HepG2 (cell line): ENCODE measurements at regions not wholly inside any gene's neighbourhood (a gene's known extent, or its start where the extent isn't known, plus 50 kb on each side); places are given as distances from the start of the nearest gene placed in this dataset.

ENCODE experiments used
- ATAC-seq: fragments of 200-7000 bp; cut with Tn5 transposase; 3 replicates; pipeline ENCODE4 v1.9.1; 2020; ENCODE audit warnings: mild to moderate bottlenecking, moderate library complexity
- BruUV-seq: library from RNA; stranded (reverse); fragments of 400-500 nt; replicated peaks from 2 replicates; lab custom pipeline; 2021; lab: Mats Ljungman, UMichigan
- CTCF ChIA-PET: fragments of 300-600 bp; formaldehyde crosslinking; extraction: SDS; loops from one replicate; lab custom pipeline; 2021; ENCODE audit warnings: low total read pairs, inconsistent platforms, low intra/inter-chr PET ratio; lab: Yijun Ruan, JAX
- POLR2A ChIA-PET: fragments of 350-600 bp; sonication (Branson Sonifier 250); formaldehyde crosslinking; loops from one replicate; lab custom pipeline; 2020; ENCODE audit warnings: antibody characterized with exemption, inconsistent platforms; lab: Yijun Ruan, JAX
- DNase-seq: peaks from one replicate; pipeline ENCODE4 v3.0.0-alpha.2; 2015; ENCODE audit warnings: low spot score
- FAIRE-seq: peaks from 3 replicates; lab custom pipeline; 2011; peaks lifted over from hg19 to GRCh38; lab: Jason Lieb, UNC
- H2AFZ ChIP-seq: one replicate; pipeline ENCODE4 v1.6.1; 2011; ENCODE audit warnings: low read length, inconsistent platforms
- H3K27ac ChIP-seq: fragments of 300-600 bp; 3 replicates; pipeline ENCODE4 v1.8.0; 2011; ENCODE audit warnings: mixed run types, mild to moderate bottlenecking, mixed read lengths, low read length, inconsistent platforms; ENCODE audit not compliant: insufficient read depth; ENCODE audit errors: extremely low read length
- H3K27me3 ChIP-seq, 2 experiments: fragments of 200-600 bp in 1 of 2; 2 replicates in 1 of 2; 3 replicates in 1 of 2; pipeline versions ENCODE4 v1.6.0 to v1.8.0; 2011; ENCODE audit warnings: low read length in 2 of 2, mild to moderate bottlenecking in 2 of 2, moderate library complexity in 2 of 2, inconsistent platforms in 1 of 2; ENCODE audit not compliant: insufficient read depth in 2 of 2, control insufficient read depth in 1 of 2
- H3K36me3 ChIP-seq, 2 experiments: fragments of 200-600 bp in 1 of 2; replicated peaks in 1 of 2; 2 replicates in 1 of 2; 3 replicates in 1 of 2; pipeline versions ENCODE4 v1.5.1 to v1.8.0; 2011; ENCODE audit warnings: low read length in 2 of 2, inconsistent platforms in 1 of 2; ENCODE audit not compliant: insufficient read depth in 2 of 2, control insufficient read depth in 1 of 2
- H3K4me1 ChIP-seq: 2 replicates; pipeline ENCODE4 v1.5.1; 2012; ENCODE audit warnings: low read length, inconsistent platforms; ENCODE audit not compliant: insufficient read depth
- H3K4me2 ChIP-seq: 2 replicates; pipeline ENCODE4 v1.6.0; 2011; ENCODE audit warnings: low read depth, low read length, inconsistent platforms
- H3K4me3 ChIP-seq, 3 experiments: fragments of 200-600 bp in 1 of 3; sonication (generic), shearing (Covaris generic) in 1 of 3; replicated peaks in 1 of 3; 2 replicates each; pipeline ENCODE4 v1.5.1; 2011 to 2016; ENCODE audit warnings: low read length in 3 of 3, inconsistent platforms in 2 of 3, low read depth in 2 of 3, mild to moderate bottlenecking in 2 of 3, control low read depth in 1 of 3, mixed read lengths in 1 of 3; ENCODE audit not compliant: insufficient read depth in 1 of 3
- H3K79me2 ChIP-seq: one replicate; pipeline ENCODE4 v1.6.1; 2011; ENCODE audit warnings: low read length, inconsistent platforms; ENCODE audit not compliant: insufficient read depth
- H3K9ac ChIP-seq: 2 replicates; pipeline ENCODE4 v1.6.0; 2011; ENCODE audit warnings: mild to moderate bottlenecking, low read depth, low read length, inconsistent platforms; ENCODE audit not compliant: insufficient read depth
- H3K9me3 ChIP-seq: 2 replicates; pipeline ENCODE4 v1.5.1; 2012; ENCODE audit warnings: mild to moderate bottlenecking, low read length
- H4K20me1 ChIP-seq: 2 replicates; pipeline ENCODE4 v1.6.0; 2011; ENCODE audit warnings: inconsistent platforms, mild to moderate bottlenecking, low read length, moderate library complexity; ENCODE audit not compliant: insufficient read depth
- AFF4 ChIP-seq: sonication (generic); formaldehyde crosslinking; IDR thresholded peaks from 2 replicates; pipeline ENCODE4 v1.4.0; 2020; ENCODE audit warnings: missing genetic modification reagents
- HNF4G ChIP-seq, 2 experiments: sonication (generic) in 1 of 2; formaldehyde crosslinking in 1 of 2; IDR thresholded peaks; 2 replicates each; pipeline versions ENCODE4 v1.4.0 to v1.6.1; 2011 to 2020; ENCODE audit warnings: borderline replicate concordance in 2 of 2, low read depth in 2 of 2, mild to moderate bottlenecking in 2 of 2, low read length in 1 of 2, missing genetic modification reagents in 1 of 2, moderate library complexity in 1 of 2
- KDM5B ChIP-seq: sonication (generic); formaldehyde crosslinking; IDR thresholded peaks from 2 replicates; pipeline ENCODE4 v1.4.0; 2020; ENCODE audit warnings: missing genetic modification reagents, mild to moderate bottlenecking, borderline replicate concordance
- POLR2G ChIP-seq: fragments of 200-400 bp; formaldehyde crosslinking; IDR thresholded peaks from 2 replicates; pipeline ENCODE4 v1.6.1; 2018; ENCODE audit warnings: mild to moderate bottlenecking, low read depth, low read length, moderate library complexity
- ZFX ChIP-seq: sonication (generic); formaldehyde crosslinking; IDR thresholded peaks from 2 replicates; pipeline ENCODE4 v1.4.0; 2020; ENCODE audit warnings: mild to moderate bottlenecking, low read depth, missing genetic modification reagents, moderate library complexity
- ZNF841 ChIP-seq: sonication (generic); formaldehyde crosslinking; IDR thresholded peaks from 2 replicates; pipeline ENCODE4 v1.8.1; 2023; ENCODE audit warnings: missing genetic modification reagents, borderline replicate concordance
- WGBS: methylation state at CpG from one replicate; pipeline ENCODE4 v1.1.6; 2017; ENCODE audit warnings: low lambda C conversion rate; 5-methylcytosine and 5-hydroxymethylcytosine counted together
- in situ Hi-C: cut with HindIII; loops from 2 replicates; pipeline ENCODE4 v1.10.0; 2017; ENCODE audit warnings: low pct_unique_long_range_greater_than_20kb; ENCODE audit not compliant: extremely low pct_ligation_motif_present
- intact Hi-C: fragments of 100-400 bp; cut with micrococcal nuclease; formaldehyde crosslinking; loops from one replicate; pipeline ENCODE4 v1.10.0; 2022; ENCODE audit not compliant: unreplicated experiment
- TF ChIP-seq, protein P1 (sequence below): sonication (generic); formaldehyde crosslinking; IDR thresholded peaks from 2 replicates; pipeline ENCODE4 v1.5.1; 2020; ENCODE audit warnings: mild to moderate bottlenecking, missing genetic modification reagents, moderate library complexity
- TF ChIP-seq, protein P2 (sequence below): sonication (generic); formaldehyde crosslinking; conservative IDR thresholded peaks from 2 replicates; pipeline ENCODE4 v1.4.0; 2020; ENCODE audit warnings: missing genetic modification reagents
- TF ChIP-seq, protein P3 (sequence below): sonication (generic); formaldehyde crosslinking; IDR thresholded peaks from 2 replicates; pipeline ENCODE4 v1.4.0; 2020; ENCODE audit warnings: missing genetic modification reagents, mild to moderate bottlenecking, borderline replicate concordance

DNA sequence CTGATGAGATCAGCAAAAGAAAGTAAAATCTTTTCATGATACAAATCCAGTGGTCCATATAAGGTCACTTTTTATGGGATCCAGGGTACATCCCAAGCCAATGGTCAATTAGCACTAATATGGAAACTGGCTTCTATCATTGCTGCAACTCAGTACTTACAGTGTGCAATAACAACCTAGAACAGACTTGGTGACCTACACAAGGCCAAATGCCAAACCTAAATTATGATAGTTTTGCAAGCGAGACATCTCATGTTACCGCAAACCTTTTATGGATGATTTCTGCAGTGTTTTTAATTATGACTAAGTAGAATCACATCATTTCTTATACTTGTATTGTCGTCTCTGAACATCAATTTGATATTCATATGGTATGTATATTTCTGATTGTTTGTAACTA lies 583.5 kb upstream of the SEMA3D start (continued):
- TF ChIP-seq, protein P1, sequence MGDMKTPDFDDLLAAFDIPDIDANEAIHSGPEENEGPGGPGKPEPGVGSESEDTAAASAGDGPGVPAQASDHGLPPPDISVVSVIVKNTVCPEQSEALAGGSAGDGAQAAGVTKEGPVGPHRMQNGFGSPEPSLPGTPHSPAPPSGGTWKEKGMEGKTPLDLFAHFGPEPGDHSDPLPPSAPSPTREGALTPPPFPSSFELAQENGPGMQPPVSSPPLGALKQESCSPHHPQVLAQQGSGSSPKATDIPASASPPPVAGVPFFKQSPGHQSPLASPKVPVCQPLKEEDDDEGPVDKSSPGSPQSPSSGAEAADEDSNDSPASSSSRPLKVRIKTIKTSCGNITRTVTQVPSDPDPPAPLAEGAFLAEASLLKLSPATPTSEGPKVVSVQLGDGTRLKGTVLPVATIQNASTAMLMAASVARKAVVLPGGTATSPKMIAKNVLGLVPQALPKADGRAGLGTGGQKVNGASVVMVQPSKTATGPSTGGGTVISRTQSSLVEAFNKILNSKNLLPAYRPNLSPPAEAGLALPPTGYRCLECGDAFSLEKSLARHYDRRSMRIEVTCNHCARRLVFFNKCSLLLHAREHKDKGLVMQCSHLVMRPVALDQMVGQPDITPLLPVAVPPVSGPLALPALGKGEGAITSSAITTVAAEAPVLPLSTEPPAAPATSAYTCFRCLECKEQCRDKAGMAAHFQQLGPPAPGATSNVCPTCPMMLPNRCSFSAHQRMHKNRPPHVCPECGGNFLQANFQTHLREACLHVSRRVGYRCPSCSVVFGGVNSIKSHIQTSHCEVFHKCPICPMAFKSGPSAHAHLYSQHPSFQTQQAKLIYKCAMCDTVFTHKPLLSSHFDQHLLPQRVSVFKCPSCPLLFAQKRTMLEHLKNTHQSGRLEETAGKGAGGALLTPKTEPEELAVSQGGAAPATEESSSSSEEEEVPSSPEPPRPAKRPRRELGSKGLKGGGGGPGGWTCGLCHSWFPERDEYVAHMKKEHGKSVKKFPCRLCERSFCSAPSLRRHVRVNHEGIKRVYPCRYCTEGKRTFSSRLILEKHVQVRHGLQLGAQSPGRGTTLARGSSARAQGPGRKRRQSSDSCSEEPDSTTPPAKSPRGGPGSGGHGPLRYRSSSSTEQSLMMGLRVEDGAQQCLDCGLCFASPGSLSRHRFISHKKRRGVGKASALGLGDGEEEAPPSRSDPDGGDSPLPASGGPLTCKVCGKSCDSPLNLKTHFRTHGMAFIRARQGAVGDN (CRISPR knock-in tag) = no peak
- TF ChIP-seq ZFX (CRISPR knock-in tag) (no peak), KDM5B (CRISPR knock-in tag) (no peak), POLR2G (no peak)
- TF ChIP-seq, protein P2, sequence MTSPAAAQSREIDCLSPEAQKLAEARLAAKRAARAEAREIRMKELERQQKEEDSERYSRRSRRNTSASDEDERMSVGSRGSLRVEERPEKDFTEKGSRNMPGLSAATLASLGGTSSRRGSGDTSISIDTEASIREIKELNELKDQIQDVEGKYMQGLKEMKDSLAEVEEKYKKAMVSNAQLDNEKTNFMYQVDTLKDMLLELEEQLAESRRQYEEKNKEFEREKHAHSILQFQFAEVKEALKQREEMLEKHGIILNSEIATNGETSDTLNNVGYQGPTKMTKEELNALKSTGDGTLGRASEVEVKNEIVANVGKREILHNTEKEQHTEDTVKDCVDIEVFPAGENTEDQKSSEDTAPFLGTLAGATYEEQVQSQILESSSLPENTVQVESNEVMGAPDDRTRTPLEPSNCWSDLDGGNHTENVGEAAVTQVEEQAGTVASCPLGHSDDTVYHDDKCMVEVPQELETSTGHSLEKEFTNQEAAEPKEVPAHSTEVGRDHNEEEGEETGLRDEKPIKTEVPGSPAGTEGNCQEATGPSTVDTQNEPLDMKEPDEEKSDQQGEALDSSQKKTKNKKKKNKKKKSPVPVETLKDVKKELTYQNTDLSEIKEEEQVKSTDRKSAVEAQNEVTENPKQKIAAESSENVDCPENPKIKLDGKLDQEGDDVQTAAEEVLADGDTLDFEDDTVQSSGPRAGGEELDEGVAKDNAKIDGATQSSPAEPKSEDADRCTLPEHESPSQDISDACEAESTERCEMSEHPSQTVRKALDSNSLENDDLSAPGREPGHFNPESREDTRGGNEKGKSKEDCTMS (CRISPR knock-in tag) = no peak

- DNase-seq (peak; percentile 6), ATAC-seq (peak; percentile 82), FAIRE-seq (no peak)
- Histone ChIP-seq H3K4me1 (peaks cover 11% of the 10 kb centered on the region), H3K36me3 (no peaks in the 10 kb centered on the region), H3K4me2 (peak overlapping the region; percentile 42), H2AFZ (no peak overlapping the region), H3K27me3 (no peaks in the 10 kb centered on the region), H3K9ac (no peak overlapping the region), H3K9me3 (no peaks in the 10 kb centered on the region), H3K79me2 (no peaks in the 10 kb centered on the region), H3K27ac (no peak overlapping the region), H4K20me1 (no peaks in the 10 kb centered on the region), H3K4me3 (no peak overlapping the region)
- ChIA-PET POLR2A (no interaction called here), CTCF (no interaction called here)
- WGBS = 3% methylated on average over 11 of the region's 11 CpGs
- BruUV-seq = no TSS peak
- intact Hi-C loops (no loop called here), in situ Hi-C loops (no loop called here)
- TF ChIP-seq ZNF841 (CRISPR knock-in tag) (no peak), AFF4 (no peak), HNF4G (IDR thresholded peaks at IDR 0.05; ENCODE audit: borderline replicate concordance, low read depth, low read length) (0 out of 2 replicates have a peak, but pooled peaks have one; percentile 12), HNF4G (CRISPR knock-in tag; IDR thresholded peaks at IDR 0.05; ENCODE audit: borderline replicate concordance, low read depth) (no peak)
- TF ChIP-seq, protein P3, sequence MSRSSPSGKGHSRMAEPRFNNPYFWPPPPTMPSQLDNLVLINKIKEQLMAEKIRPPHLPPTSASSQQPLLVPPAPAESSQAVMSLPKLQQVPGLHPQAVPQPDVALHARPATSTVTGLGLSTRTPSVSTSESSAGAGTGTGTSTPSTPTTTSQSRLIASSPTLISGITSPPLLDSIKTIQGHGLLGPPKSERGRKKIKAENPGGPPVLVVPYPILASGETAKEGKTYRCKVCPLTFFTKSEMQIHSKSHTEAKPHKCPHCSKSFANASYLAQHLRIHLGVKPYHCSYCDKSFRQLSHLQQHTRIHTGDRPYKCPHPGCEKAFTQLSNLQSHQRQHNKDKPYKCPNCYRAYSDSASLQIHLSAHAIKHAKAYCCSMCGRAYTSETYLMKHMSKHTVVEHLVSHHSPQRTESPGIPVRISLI = no peak
These were observed 578.9 kb upstream of the SEMA3D start for GRCh38 chr7:85765698-85766298.
